Esophagus muscularis mucosa (tissue), 3 donors: ENCODE measurements at regions not wholly inside any gene's neighbourhood (a gene's known extent, or its start where the extent isn't known, plus 50 kb on each side); places are given as distances from the start of the nearest gene placed in this dataset.

Source experiments
- CTCF ChIP-seq, 3 experiments: fragments of 200-600 bp in 2 of 3; fragments of 450-650 bp in 1 of 3; sonication (generic) in 2 of 3; IDR thresholded peaks; one replicate each; pipeline ENCODE4 v1.5.1; 2017 to 2019; ENCODE audit warnings: antibody characterized with exemption in 3 of 3, mild to moderate bottlenecking in 2 of 3, moderate library complexity in 1 of 3
- POLR2A ChIP-seq: fragments of 450-650 bp; IDR thresholded peaks from one replicate; pipeline ENCODE4 v1.6.1; 2017; ENCODE audit warnings: antibody characterized with exemption, moderate library complexity, mild to moderate bottlenecking, low read depth

GRCh38 chr1:185585770-185586169 is 148.4 kb upstream of the HMCN1 start:
- TF ChIP-seq CTCF (IDR thresholded peaks at IDR 0.05) (no peak), POLR2A (no peak)
